G401 (cell line): ENCODE measurements at regions not wholly inside any gene's neighbourhood (a gene's known extent, or its start where the extent isn't known, plus 50 kb on each side); places are given as distances from the start of the nearest gene placed in this dataset.

Experiments used
- DNase-seq: peaks from one replicate; pipeline ENCODE4 v3.0.0-alpha.2; 2015; ENCODE audit warnings: low spot score
- in situ Hi-C: cut with HindIII; loops from 2 replicates; pipeline ENCODE4 v1.10.0; 2016; ENCODE audit warnings: low sequenced_read_pairs, mixed read lengths

DNA sequence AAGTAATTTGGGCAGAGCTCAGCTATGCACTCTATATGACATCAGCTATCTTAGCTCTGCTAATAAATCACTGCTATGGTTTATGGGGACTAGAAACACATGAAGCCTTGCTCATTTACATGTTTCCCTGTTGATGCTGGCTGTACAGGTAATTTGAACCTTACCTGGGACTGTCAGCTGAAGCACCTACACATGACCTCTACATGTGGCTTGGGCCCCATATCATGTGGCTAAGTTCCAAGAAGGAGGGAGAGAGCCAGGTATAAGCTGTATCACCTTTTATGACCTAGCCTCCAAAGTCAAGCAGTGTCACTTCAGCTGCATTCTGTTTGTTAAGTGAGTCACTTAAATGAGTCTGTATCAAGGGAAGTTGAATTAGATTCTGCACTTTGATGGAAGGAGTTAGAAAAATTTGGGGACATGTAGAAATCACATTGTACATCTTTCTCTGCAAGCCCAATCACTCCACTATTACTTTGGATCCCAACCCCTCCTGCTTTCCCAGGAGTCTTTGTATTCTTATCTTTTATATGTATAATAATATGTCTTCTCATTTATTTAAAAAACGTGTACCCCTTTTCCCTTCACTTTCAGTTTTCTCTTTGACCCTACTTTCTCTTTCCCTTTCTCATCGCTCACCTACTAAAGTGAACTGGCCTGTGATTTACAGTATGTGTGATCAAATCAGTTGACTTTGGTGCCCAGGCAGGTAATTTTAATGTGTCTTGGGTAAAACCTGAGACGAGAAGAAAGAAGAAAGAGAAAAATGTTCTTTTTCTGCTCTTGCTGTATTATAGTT, 53.4 kb upstream of the PRKACB start:
- DNase-seq = no peak
- in situ Hi-C loops = no loop called here

DNA sequence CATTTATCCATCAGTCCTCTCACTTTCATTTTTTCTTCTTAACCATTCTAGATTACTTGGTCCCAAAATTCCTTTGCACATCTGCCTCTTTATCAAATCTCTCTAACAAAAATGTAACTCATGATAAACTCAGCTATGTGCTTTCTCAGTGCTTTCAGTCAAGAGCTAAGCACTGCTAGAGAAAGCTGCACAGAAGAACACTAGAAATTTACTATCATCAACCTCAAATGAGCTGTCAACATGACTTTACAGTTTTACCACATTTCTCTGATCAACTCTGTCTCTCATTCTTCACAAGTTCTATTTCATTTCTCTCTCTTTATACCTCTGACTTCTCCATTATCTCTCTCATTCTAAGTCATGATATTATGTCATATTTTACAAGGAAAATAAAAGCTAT, 54.2 kb upstream of the PRKACB start:
- in situ Hi-C loops = no loop called here
- no peak for DNase-seq

DNA sequence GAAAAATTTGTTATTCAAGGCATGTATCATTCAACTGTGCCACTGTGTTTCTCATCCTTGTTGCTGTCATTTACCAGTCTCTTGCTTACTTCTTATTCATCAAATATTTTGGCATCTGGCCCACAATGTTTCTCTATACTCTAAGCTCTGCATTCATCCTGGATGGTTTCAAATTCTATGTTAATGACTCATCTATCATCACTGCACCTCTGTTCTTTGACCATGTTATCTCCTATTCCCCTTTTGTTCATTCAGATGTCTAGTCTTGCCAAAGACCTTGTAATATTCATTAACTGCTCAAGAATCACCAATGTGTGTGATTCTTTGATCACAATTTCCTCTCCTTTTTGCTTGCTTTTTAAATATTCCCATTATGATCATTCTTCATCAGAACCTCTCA, 54.6 kb upstream of the PRKACB start:
- in situ Hi-C loops = no loop called here

DNA sequence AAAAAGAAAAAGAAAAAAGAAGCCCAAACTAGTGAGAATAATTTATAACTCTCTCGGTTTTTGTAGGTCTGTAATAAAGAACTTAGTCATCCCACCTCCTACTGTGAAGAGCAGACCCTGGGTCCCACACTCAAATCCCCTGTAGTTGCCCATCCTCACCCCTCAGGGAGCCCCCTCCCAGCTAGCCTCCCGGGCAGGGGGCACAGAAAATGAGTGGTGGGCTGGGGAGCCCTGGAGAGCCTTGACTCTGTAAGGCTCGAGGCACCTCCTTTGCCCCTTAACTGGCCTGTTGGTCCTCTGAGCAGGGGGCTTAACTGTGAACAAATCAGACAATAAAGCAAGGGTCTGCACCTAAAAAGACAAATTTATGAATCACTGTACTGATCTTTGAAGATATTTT, 57.5 kb upstream of the PRKACB start:
- in situ Hi-C loops = no loop called here

More for the DNA sequence above, 54.6 kb upstream of the PRKACB start:
- DNase-seq = no peak

DNA sequence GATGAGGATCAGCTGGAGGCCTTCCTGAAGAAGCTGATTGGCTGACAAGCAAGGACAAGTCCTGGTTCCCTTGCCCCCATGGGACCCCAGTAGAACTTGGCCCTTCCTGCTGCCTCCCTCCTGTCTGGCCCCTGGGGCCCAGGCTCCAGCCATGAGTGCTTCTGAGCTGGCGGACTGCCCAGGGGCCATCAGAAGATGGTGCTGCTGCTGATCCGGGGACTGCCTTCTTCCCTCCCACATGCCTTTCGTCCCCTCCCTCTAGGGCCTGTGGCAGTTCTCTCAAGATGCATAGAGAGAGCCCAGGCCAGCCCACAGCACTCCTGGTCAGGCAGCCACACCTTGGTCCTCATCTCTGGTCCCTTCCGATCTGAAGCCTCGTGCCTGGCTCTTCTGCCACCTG, 57.9 kb upstream of the PRKACB start:
- no peak for DNase-seq
- in situ Hi-C loops = no loop called here

More for the DNA sequence above, 57.5 kb upstream of the PRKACB start:
- no peak for DNase-seq

DNA sequence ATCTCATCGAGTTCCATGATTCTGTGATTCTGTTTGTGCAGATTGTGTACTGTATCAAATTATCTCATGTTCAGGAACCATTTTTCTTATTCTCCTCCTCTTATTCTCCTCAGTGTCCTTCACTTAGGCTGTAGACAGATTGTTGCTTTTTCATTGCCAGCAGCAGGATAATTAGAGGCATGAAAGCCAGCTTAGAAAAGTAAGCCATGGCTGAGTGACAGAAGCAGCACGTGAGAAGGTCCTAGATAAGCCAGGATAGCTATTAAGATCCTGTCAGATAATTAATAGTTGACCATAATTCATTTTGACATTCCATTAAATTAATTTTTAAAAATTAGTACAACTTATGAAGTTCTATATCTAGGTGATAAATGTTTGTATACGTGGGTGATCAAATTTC, 60.8 kb upstream of the PRKACB start:
- in situ Hi-C loops = no loop called here
- DNase-seq = peak; percentile 72

DNA sequence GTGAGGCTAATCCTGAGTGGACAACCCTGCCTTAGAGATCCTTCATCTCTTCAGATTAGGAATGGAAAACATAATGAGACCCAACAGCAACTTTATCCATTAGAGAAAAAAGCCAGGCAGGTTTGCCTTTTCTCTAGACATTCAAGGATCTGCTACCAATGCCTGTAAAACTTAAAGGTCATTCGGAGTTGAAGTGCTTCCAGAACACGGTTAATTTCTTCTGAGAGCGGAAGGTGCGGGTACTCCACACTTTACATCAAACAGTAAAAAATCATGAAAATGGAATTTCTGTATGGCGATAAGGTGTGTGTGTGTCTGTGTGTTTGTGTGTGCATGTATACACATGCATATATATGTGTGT, 65.2 kb upstream of the PRKACB start:
- no peak for DNase-seq
- in situ Hi-C loops = no loop called here

DNA sequence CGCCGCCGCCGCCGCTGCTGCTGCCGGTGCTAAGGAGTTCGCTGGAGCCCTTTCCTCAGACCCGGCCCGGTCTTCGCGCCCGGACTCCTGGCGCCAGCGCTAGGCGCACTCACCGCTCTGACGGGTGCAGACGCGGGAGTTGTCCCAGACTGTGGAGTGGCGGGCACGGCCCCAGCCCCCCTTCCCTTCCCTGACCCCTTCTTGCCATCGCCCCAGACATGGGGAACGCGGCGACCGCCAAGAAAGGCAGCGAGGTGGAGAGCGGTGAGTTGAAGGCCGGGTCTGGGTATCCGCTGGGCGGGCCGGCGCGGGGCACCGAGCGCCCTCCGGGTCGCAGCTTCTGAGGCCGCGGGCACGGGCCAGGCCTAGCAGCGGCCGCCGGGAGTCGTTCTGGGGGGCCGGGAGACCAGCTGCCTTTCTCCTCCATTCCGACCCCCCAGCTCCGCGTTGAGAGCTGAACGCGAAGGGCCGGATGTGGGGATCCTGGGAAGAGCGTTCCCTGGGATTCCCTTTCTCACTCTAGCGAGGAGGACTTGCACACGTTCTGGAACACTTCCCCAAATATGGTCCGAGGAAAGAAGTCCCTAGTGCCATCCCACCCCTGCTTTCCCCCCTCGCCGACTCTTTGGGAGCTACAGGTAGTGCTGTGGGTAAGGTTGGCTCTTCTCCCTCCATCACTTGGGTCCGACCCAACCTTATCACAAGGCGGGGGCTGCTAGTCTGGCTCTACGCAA, 65.8 kb upstream of the PRKACB start:
- in situ Hi-C loops = no loop called here
- DNase-seq = peak; percentile 64

DNA sequence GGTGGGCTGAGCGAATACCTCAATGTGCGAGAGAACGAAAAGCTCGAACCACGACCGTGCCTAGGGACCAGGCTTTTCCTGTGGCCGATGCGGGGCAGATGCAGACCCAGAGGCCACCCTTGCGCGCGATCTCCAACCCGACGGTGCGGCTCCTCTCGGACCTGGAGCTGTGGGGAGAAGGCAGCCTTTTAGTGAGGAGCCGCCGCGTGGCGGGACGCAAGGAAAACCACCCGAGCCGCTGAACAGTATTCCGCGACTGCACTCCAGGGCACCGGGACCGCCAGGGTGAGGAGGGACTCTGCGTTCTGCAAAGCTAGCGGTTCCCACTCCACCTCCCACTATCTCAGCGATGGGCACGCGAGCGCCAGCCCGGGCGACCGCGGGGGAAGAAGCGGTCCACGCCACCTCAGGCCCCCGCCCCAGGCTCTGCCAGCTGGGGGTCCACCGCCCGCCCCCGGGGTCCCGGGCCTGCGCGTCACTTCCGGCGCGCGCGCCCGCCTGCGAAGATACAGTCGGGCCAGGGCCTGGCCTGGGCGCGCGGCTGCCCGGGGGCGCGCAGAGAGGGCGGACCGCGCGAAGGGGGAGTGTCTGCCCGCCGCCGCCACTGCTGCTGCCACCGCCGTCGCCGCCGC, 66.5 kb upstream of the PRKACB start:
- in situ Hi-C loops = no loop called here
- DNase-seq = peak; percentile 76

DNA sequence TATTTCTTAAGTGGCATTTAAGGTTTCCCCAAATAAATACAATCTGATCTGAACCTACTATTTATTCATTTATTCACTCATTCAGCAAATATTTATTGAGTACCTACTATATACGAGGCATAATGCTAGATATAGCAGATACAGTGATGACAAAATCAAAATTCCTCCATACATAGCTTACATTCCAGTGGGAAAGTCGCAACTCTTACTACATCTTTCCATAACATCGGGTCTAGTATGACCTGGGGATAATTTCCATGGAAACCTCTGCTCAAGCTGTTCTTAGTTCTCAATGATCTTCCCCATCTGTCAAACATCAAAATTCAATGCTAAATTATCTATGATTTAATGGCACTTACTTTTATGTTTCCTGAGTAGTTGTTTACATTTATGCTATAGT, 70.8 kb upstream of the PRKACB start:
- no peak for DNase-seq

DNA sequence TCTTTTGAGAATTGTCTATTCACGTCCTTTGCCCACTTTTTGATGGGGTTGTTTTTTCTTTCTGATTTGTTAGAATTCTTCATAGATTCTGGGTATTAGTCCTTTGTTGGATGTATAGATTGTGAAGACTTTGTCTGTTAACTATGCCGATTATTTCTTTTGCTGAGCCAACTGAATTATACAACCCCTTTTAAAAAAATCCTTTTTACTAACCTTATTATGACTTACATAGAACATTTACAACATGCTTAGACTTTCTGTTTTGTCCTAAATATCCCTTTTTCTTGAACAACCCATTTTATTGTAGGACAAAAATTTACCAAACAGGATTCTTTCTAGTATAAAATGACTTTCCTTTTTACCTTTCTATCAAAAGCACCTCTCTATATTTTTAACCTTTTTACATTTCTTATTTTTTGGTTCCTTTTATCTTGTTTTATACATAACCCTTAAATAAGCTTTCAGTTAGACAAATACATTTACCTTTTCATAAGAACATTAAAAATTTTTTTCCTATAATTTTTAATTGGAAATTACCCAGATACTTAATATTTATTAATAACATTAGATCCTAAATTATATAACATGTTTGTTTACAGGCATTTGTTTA, 70.4 kb upstream of the TTLL7 start:
- in situ Hi-C loops = no loop called here
- DNase-seq = no peak

More for the DNA sequence above, 70.8 kb upstream of the PRKACB start:
- in situ Hi-C loops = no loop called here

DNA sequence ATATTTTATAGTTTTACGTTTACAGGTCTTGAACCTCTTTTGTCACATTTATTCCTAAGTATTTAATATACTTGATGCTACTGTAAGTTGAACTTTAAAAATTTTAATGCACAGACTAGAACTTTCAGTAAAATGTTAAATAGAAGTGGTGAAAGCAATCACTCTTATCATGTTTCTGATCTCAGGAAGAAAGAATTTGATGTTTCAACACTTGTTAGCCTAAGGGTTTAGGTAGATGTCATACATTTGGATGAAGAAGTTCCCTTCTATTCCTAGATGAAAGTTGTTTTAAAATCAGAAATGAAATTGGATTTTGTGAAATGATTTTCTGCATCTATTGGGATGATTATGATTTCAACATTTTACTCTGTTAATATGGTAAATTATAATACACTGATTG, 63.6 kb upstream of the TTLL7 start:
- DNase-seq = no peak
- in situ Hi-C loops = no loop called here

DNA sequence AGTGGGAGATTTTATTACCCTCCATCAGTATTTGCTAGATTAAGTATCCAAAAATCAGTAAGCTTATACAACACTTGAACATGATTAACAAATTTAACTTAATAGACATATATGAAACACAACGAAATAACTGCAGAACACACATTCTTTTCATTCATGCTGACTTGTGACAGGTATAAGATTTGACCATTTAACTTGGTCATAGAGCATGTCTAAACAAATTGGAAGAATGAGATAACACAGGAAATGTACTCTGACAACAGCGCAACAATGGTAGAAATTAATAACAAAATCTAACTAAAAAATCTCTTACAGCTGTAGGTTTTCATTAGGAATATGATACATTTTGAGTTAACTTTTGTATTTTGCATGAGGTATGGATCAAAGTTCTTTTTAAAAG, 62.4 kb upstream of the TTLL7 start:
- DNase-seq = no peak
- in situ Hi-C loops = no loop called here

DNA sequence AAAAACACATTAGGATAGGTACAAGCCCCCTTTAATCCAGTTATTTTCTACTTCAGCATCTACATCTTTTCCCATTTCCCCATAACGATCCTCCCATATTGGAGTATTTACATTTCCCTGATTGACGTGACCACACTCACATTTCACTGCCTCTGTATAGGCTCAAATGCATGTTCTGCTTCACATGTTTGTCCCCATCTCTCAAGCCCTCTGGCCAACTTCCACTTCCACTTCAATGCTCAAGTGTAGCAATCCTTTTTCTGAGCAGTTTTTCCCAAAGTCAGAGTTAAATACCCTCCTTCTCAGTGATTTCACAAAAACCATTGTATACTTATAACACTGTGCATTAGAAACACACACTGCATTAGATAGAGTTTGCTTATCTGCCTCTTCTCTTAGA, 61.8 kb upstream of the TTLL7 start:
- DNase-seq = no peak
- in situ Hi-C loops = no loop called here

DNA sequence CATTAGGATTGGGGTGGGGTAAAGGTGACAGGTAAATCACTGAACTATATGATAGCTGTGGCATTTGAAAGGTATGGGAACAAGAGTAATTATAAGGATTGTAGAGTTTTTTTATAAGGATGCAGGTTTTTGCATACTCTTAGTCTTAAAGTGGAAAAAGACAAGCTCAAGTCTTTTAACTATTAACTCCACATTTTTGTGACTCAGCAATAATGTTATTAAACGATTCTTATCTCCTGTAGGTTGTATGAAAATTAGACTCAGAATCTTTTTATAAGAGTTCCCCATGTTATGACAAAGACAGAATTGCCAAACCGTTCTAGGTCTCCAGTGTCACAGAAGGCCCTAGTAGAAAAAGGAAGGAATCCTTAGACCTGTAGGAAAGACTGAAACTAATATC, 49.9 kb upstream of the TTLL7 start:
- DNase-seq = no peak
- in situ Hi-C loops = no loop called here
